ENCODE measurements at regions not wholly inside any gene's neighbourhood (a gene's known extent, or its start where the extent isn't known, plus 50 kb on each side); places are given as distances from the start of the nearest gene placed in this dataset.

DNA sequence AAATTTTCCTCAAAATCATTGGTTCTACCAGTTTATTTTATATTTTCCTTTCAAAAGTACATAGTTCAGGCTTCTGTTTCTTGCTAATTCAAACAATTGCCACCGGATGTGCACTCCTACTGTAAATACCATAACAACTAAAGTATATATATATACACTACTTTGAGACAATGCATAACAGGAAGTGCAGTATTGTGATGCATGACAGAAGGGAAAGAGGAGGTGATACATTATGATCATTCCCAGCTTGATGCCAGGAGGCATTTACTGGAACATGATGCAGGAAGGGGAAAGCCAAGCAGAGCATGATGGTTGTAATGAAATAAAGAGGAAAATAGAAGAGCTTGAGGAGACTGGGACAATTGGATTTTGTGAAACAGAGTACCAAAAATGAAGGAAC is 215.2 kb upstream of the NT5C1B start:
- H3K4me3 ChIP-seq (ENCODE audit: insufficient read depth, low read depth, low read length): no peak overlapping the region
- H3K27me3 ChIP-seq (ENCODE audit: control insufficient read depth, insufficient read depth, low read length): no peaks in the 10 kb centered on the region
- no peaks in the 10 kb centered on the region for H3K36me3 ChIP-seq (replicated peaks; ENCODE audit: control insufficient read depth, insufficient read depth, low read length)
- DNase-seq: no peak

DNA sequence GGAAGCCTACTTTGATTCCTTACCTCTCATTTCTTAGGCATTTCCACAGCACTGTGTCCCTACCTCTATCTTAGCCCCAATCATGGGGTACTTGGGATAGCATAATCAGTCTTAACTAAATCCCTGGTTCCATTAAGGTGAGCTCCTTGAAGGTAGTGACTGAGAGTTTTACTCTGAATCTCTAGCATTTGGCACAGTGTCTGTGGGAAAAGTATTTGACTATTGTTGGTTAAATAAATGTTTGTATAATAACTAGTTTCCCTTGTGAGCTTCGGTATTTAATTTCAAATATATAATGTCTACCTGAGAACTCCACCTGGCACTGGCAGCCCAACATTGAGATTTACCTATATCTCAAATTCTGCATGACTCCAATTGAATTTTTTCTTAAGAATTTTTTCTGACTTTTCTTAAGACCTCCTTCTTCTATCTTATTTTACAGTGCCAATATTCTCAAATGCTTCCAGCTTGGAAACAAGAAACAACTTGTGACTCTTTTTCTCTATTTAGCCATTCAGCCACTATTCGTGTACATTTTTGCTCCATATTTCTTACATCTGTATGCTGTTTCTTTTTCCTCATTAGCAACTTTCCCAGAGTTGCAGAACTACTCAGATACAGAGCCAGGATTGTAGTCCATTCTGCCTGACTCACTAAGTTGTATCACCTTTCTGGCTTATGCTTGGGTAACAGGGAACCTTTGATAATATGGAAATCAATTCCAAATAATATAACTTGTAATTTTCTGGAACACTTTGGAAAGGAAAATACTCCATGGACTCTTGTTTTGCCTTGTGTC is 214.0 kb upstream of the NT5C1B start:
- Histone ChIP-seq H3K4me3 (ENCODE audit: insufficient read depth, low read depth, low read length) (no peak overlapping the region), H3K36me3 (replicated peaks; ENCODE audit: control insufficient read depth, insufficient read depth, low read length) (no peaks in the 10 kb centered on the region), H3K27me3 (ENCODE audit: control insufficient read depth, insufficient read depth, low read length) (no peaks in the 10 kb centered on the region)
- DNase-seq: no peak

DNA sequence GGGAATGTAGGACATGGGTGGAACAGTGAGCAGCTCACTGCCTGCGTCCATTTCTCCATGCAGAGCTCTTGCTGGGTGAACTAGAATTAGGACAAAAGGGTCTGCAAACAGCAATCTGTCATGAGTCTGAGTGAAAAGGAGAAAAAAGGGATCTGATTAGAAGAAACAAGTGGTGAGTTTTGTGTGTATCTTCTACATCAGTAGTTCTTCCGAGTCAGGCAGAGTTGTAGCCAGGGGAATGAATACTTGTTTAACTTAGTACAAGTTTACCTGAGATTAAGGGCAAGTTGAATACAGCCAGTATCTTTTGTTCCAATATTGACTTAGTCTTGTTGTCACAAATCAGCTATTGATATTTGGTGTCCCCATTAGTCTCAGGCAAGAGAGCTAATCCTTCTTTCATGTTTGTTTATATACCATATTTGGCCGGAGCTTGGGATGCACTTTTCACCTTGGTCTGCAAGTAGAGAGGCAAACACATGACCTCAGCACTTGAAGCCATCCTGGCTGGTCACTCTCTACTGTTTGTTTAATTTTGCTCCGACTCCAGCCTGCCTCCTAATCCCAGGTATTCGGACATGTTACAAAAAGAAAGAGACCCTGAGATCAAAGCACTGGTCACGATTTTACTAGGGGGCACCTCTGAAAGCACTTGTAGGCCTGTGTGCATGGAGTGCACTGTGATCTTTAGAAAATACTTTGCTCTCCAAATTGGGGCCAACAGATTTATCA is 211.0 kb upstream of the NT5C1B start:
- Histone ChIP-seq H3K4me3 (ENCODE audit: insufficient read depth, low read depth, low read length) (no peak overlapping the region), H3K36me3 (replicated peaks; ENCODE audit: control insufficient read depth, insufficient read depth, low read length) (no peaks in the 10 kb centered on the region), H3K27me3 (ENCODE audit: control insufficient read depth, insufficient read depth, low read length) (no peaks in the 10 kb centered on the region)
- DNase-seq: no peak

GRCh38 chr2:18799397-18799796 is 210.0 kb upstream of the NT5C1B start:
- H3K27me3 ChIP-seq (ENCODE audit: control insufficient read depth, insufficient read depth, low read length): no peaks in the 10 kb centered on the region
- no peaks in the 10 kb centered on the region for H3K36me3 ChIP-seq (replicated peaks; ENCODE audit: control insufficient read depth, insufficient read depth, low read length)
- no peak for DNase-seq
- no peak overlapping the region for H3K4me3 ChIP-seq (ENCODE audit: insufficient read depth, low read depth, low read length)

GRCh38 chr2:18797133-18797845 is 207.9 kb upstream of the NT5C1B start:
- no peak for DNase-seq
- H3K27me3 ChIP-seq (ENCODE audit: control insufficient read depth, insufficient read depth, low read length): no peaks in the 10 kb centered on the region
- H3K36me3 ChIP-seq (replicated peaks; ENCODE audit: control insufficient read depth, insufficient read depth, low read length): no peaks in the 10 kb centered on the region
- H3K4me3 ChIP-seq (ENCODE audit: insufficient read depth, low read depth, low read length): no peak overlapping the region

DNA sequence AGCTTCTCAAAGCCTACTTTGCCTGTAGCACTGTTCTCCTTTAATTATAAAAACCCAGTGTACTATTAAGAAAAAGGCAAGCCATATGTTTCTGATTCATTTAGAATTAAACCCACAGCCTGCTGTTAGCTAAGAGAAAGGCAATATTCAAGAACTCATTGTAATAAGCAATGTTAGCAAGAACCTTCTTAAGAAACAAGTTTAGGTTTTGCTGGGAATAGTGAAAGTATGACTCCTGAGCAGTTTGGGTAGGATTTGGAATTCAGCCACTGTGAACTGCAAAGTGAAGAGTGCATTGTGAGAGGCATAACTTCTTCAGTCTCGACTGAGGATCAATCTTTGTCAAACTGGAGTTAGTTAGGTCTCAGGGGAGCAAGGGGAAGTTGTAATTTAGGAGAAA is 206.5 kb upstream of the NT5C1B start:
- H3K4me3 ChIP-seq (ENCODE audit: insufficient read depth, low read depth, low read length): no peak overlapping the region
- no peak for DNase-seq
- no peaks in the 10 kb centered on the region for H3K36me3 ChIP-seq (replicated peaks; ENCODE audit: control insufficient read depth, insufficient read depth, low read length)
- no peaks in the 10 kb centered on the region for H3K27me3 ChIP-seq (ENCODE audit: control insufficient read depth, insufficient read depth, low read length)

- H3K4me3 ChIP-seq (ENCODE audit: insufficient read depth, low read depth, low read length): no peak overlapping the region
- H3K27me3 ChIP-seq (ENCODE audit: control insufficient read depth, insufficient read depth, low read length): no peaks in the 10 kb centered on the region
- H3K36me3 ChIP-seq (replicated peaks; ENCODE audit: control insufficient read depth, insufficient read depth, low read length): no peaks in the 10 kb centered on the region
- DNase-seq: no peak
These were observed 203.3 kb upstream of the NT5C1B start for GRCh38 chr2:18792684-18793083.

GRCh38 chr2:18792226-18792629 is 202.9 kb upstream of the NT5C1B start:
- DNase-seq: no peak
- H3K4me3 ChIP-seq (ENCODE audit: insufficient read depth, low read depth, low read length): no peak overlapping the region
- H3K27me3 ChIP-seq (ENCODE audit: control insufficient read depth, insufficient read depth, low read length): no peaks in the 10 kb centered on the region
- no peaks in the 10 kb centered on the region for H3K36me3 ChIP-seq (replicated peaks; ENCODE audit: control insufficient read depth, insufficient read depth, low read length)

DNA sequence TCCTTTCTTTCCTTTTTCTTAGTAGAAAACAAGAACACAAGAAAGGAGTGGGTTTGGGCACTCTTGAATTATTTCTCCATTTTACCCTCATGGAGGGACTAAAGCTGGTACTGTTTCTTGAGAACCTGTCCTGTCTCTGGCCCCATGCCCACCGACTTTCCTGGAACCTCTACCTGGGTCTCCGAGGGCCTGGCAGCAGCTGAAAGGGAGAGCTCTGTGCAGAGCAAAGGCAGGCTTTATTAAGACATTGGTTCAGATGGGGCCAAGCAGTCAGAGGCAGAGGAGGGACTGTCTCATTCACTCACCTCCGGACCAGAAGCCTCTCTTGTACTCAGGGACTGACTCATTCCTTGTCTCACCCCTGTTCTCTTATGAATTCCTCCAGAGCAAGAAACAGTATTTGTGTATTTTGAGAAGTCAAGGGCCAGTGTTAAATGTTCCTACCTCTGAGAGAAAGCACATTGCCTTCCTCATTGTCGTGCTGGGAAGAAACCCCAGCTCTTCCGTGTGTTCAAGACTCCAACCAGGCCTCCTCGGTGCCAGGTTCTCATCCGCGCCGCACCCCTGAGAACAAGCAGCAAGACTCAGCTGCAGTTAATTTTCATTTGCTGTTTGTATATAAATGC is 201.9 kb upstream of the NT5C1B start:
- H3K27me3 ChIP-seq (ENCODE audit: control insufficient read depth, insufficient read depth, low read length): no peaks in the 10 kb centered on the region
- DNase-seq: no peak
- H3K4me3 ChIP-seq (ENCODE audit: insufficient read depth, low read depth, low read length): no peak overlapping the region
- no peaks in the 10 kb centered on the region for H3K36me3 ChIP-seq (replicated peaks; ENCODE audit: control insufficient read depth, insufficient read depth, low read length)

DNA sequence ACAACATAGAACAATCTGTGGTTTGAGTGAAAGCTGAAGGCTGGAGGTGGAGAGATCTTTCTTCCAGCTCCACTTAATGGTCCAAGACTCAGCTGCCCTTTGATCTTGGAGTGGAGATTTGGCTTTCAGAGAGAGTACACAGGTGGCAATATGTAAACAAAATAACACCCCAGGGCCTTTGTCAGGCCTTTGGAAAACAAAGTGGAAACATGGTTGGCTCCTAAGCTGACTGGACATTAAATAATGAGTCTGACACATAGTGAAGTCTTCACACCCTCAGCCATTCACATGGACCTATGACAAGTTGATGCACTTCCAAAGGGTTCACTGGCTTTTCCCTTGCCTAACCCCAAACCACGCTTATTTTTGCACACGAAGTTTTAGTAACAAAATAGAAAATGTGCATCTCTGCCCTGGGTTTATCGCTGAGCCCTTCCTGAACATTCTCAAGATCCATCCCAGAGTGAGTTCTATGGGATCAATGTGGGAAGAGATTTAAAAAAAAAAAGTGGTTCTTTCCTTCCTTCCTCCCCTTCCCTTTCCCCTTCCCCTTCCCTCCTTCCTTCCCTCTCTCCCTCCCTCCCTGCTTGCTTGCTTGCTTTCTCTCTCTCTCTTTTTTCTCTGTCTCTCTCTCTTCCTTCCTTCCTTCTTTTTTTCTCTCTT is 201.3 kb upstream of the NT5C1B start:
- no peak for DNase-seq
- Histone ChIP-seq H3K4me3 (ENCODE audit: insufficient read depth, low read depth, low read length) (no peak overlapping the region), H3K36me3 (replicated peaks; ENCODE audit: control insufficient read depth, insufficient read depth, low read length) (no peaks in the 10 kb centered on the region), H3K27me3 (ENCODE audit: control insufficient read depth, insufficient read depth, low read length) (no peaks in the 10 kb centered on the region)

GRCh38 chr2:18788592-18788991 is 199.2 kb upstream of the NT5C1B start:
- no peak for DNase-seq
- Histone ChIP-seq H3K4me3 (ENCODE audit: insufficient read depth, low read depth, low read length) (no peak overlapping the region), H3K27me3 (ENCODE audit: control insufficient read depth, insufficient read depth, low read length) (no peaks in the 10 kb centered on the region)

DNA sequence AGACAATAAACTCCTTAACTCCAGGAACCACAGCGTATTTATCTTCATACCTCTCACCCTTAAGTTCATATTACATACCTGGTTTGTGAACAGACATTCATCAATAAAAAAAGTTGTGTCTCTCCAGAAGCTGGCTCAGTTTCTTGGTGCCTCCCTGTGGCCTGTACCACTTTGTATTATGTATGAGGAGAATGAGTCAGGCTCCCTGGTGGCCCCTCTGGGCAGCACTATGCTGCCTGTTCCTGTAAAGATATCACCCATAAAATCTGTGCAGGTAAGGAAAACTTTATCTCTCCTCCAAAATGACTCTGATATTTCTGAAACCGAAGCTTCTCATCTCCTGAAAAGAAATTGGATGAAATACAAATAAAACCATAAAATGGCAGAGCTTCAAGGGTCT is 198.4 kb upstream of the NT5C1B start:
- Histone ChIP-seq H3K27me3 (ENCODE audit: control insufficient read depth, insufficient read depth, low read length) (no peaks in the 10 kb centered on the region), H3K36me3 (replicated peaks; ENCODE audit: control insufficient read depth, insufficient read depth, low read length) (no peaks in the 10 kb centered on the region), H3K4me3 (ENCODE audit: insufficient read depth, low read depth, low read length) (no peak overlapping the region)
- DNase-seq: no peak

More at GRCh38 chr2:18788592-18788991, 199.2 kb upstream of the NT5C1B start:
- no peaks in the 10 kb centered on the region for H3K36me3 ChIP-seq (replicated peaks; ENCODE audit: control insufficient read depth, insufficient read depth, low read length)

GRCh38 chr2:18784245-18784644 is 194.9 kb upstream of the NT5C1B start:
- H3K27me3 ChIP-seq (ENCODE audit: control insufficient read depth, insufficient read depth, low read length): peaks cover 4% of the 10 kb centered on the region; the same call in 1 of the 2 replicates
- no peaks in the 10 kb centered on the region for H3K36me3 ChIP-seq (replicated peaks; ENCODE audit: control insufficient read depth, insufficient read depth, low read length)
- DNase-seq: no peak
- no peak overlapping the region for H3K4me3 ChIP-seq (ENCODE audit: insufficient read depth, low read depth, low read length)
